ENCODE measurements at regions not wholly inside any gene's neighbourhood (a gene's known extent, or its start where the extent isn't known, plus 50 kb on each side); places are given as distances from the start of the nearest gene placed in this dataset.

DNA sequence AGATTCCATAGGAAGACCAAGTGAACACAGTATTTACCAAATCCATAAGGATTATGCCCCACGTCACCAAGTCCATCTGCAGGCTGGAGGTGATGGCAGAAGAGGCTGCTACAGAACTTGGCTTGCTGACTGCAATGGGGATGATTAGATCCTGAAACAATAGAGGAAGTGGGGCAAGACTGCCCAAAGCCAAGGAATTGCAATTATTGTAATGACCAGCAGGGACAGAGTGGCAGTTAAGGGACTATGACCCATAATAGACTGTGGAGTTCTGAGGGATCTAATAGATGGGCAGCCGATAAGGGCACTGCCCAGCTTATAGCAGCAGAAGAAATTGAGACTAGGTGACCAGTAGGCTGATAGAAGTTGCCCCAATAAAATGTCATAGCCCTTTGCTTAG is 108.4 kb downstream of the MINAR1 start:
- TF ChIP-seq, protein P1, sequence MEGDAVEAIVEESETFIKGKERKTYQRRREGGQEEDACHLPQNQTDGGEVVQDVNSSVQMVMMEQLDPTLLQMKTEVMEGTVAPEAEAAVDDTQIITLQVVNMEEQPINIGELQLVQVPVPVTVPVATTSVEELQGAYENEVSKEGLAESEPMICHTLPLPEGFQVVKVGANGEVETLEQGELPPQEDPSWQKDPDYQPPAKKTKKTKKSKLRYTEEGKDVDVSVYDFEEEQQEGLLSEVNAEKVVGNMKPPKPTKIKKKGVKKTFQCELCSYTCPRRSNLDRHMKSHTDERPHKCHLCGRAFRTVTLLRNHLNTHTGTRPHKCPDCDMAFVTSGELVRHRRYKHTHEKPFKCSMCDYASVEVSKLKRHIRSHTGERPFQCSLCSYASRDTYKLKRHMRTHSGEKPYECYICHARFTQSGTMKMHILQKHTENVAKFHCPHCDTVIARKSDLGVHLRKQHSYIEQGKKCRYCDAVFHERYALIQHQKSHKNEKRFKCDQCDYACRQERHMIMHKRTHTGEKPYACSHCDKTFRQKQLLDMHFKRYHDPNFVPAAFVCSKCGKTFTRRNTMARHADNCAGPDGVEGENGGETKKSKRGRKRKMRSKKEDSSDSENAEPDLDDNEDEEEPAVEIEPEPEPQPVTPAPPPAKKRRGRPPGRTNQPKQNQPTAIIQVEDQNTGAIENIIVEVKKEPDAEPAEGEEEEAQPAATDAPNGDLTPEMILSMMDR (IDR thresholded peaks at IDR 0.05) = peak in 1 of 6 experiments; percentile 12
- no peak for TF ChIP-seq POLR2A (IDR thresholded peaks at IDR 0.05)
